GM13977 (cell line): ENCODE measurements at regions not wholly inside any gene's neighbourhood (a gene's known extent, or its start where the extent isn't known, plus 50 kb on each side); places are given as distances from the start of the nearest gene placed in this dataset.

Experiments
- DNase-seq: peaks from one replicate; pipeline ENCODE4 v3.0.0; 2012; ENCODE audit warnings: low spot score
- CTCF ChIP-seq: IDR thresholded peaks from 2 replicates; pipeline ENCODE4 v1.5.1; 2012; ENCODE audit warnings: mild to moderate bottlenecking, control low read depth; ENCODE audit not compliant: insufficient read depth; ENCODE audit errors: extremely low read depth, missing control alignments
- in situ Hi-C: fragments of 300-500 bp; cut with MboI; formaldehyde crosslinking; loops from one replicate; pipeline ENCODE4 v1.12.0; 2022; ENCODE audit warnings: low sequenced_read_pairs, low pct_unique_long_range_greater_than_20kb, mixed read lengths, inconsistent platforms; ENCODE audit not compliant: unreplicated experiment

- no peak for TF ChIP-seq CTCF
- DNase-seq: no peak
- in situ Hi-C loops: no loop called here
Observed at GRCh38 chr16:14373896-14374295, 256.2 kb downstream of the PARN start.

- TF ChIP-seq CTCF: no peak
Observed at GRCh38 chr16:14373406-14373805, 256.7 kb downstream of the PARN start.

GRCh38 chr16:14372471-14372870 lies 257.6 kb downstream of the PARN start:
- DNase-seq: no peak
- no peak for TF ChIP-seq CTCF
- in situ Hi-C loops: no loop called here

More at GRCh38 chr16:14373406-14373805, 256.7 kb downstream of the PARN start:
- DNase-seq: no peak
- in situ Hi-C loops: no loop called here

- TF ChIP-seq CTCF: no peak
- in situ Hi-C loops: no loop called here
- DNase-seq: peak; percentile 35
Observed at GRCh38 chr16:14371778-14372431, 258.2 kb downstream of the PARN start.

GRCh38 chr16:14370736-14371234 lies 259.3 kb downstream of the PARN start:
- no peak for DNase-seq
- in situ Hi-C loops: no loop called here
- no peak for TF ChIP-seq CTCF

- in situ Hi-C loops: no loop called here
- TF ChIP-seq CTCF: no peak
- DNase-seq: no peak
Observed at GRCh38 chr16:14369734-14370598, 260.1 kb downstream of the PARN start.
